Activated gamma-delta T cell treated with Interleukin-2 at 50 U/mL for 16 hours (primary cell): ENCODE measurements at regions not wholly inside any gene's neighbourhood (a gene's known extent, or its start where the extent isn't known, plus 50 kb on each side); places are given as distances from the start of the nearest gene placed in this dataset.
"Not testable (repeated sequence)": the region's sequence is repeated elsewhere in the genome, so short reads cannot be mapped to it uniquely, and the experiment has no call there.

Experiments used
- DNase-seq: peaks from one replicate; pipeline ENCODE4 v3.0.0-alpha.2; 2020

- DNase-seq: no peak
Measured at GRCh38 chr15:66865622-66866611, 163.9 kb downstream of the SMAD6 start.

DNA sequence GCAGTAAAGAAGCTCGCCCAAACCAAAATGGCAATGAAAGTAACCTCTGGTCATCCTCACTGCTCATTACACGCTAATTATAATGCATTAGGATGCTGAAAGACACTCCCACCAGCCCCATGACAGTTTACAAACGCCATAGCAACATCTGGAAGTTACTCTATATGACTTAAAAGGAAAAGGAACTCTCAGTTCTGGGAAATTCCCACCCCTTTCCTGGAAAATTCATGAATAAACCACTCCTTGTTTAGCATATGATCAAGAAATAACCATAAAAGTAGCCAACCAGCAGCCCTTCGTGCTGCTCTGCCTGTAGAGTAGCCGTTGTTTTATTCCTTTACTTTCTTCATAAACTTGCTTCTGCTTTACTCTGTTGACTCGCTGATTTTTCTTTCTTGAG is 164.6 kb downstream of the SMAD6 start:
- DNase-seq: no peak

DNA sequence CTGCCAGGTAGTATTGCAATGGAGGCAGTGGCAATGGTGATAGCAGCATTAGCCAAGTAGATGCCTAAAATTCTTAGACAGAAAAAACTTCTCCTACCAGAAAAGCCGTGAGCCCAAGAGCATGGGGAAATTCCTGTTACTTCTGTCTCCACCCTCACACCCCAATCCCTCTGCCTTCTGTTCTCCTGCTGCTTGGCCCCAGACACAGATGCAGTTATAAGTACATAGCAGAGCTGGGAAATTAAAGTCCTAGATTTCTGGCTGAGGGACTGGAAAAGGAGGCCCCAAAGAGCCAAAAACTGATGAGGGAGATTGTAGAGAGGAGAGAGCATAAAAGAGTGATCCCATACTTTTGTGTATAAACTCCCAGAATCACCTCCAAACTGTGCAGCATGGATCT is 166.9 kb downstream of the SMAD6 start:
- DNase-seq: no peak

DNA sequence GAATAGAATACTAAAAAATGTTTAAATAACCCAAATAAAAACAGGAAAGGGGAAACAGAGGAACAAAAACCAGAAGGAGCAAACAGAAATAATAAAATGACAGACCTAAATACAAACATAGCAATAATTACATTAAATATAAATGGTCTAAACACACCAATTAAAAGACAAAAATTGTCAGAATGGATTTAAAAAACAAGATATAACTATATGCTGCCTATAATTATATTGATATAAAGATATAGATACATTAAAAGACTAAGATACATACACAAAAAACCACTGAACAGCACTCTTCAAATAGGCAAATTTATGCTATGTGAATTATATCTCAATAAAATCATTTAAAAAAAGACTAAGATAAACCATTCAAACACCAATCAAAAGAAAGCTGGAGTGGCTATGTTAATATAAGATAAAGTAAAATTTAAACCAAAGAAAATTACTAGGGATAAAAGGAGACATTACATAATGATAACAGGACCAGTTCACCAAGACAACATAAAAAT is 168.9 kb downstream of the SMAD6 start:
- DNase-seq: no peak

GRCh38 chr15:66872405-66872804 is 170.4 kb downstream of the SMAD6 start:
- DNase-seq: no peak

- not testable (repeated sequence) for DNase-seq
Measured at GRCh38 chr15:66873331-66873730, 171.3 kb downstream of the SMAD6 start.

- no peak for DNase-seq
Measured at GRCh38 chr15:66873856-66874255, 171.8 kb downstream of the SMAD6 start.

- DNase-seq: no peak
Measured at GRCh38 chr15:66875588-66876420, 173.8 kb downstream of the SMAD6 start.

GRCh38 chr15:66876421-66876730 is 174.3 kb downstream of the SMAD6 start:
- no peak for DNase-seq

- no peak for DNase-seq
Measured at GRCh38 chr15:66876731-66877476, 174.9 kb downstream of the SMAD6 start.

GRCh38 chr15:66877477-66878271 is 175.6 kb downstream of the SMAD6 start:
- DNase-seq: no peak

- DNase-seq: no peak
Measured at GRCh38 chr15:66878761-66879160, 176.7 kb downstream of the SMAD6 start.

DNA sequence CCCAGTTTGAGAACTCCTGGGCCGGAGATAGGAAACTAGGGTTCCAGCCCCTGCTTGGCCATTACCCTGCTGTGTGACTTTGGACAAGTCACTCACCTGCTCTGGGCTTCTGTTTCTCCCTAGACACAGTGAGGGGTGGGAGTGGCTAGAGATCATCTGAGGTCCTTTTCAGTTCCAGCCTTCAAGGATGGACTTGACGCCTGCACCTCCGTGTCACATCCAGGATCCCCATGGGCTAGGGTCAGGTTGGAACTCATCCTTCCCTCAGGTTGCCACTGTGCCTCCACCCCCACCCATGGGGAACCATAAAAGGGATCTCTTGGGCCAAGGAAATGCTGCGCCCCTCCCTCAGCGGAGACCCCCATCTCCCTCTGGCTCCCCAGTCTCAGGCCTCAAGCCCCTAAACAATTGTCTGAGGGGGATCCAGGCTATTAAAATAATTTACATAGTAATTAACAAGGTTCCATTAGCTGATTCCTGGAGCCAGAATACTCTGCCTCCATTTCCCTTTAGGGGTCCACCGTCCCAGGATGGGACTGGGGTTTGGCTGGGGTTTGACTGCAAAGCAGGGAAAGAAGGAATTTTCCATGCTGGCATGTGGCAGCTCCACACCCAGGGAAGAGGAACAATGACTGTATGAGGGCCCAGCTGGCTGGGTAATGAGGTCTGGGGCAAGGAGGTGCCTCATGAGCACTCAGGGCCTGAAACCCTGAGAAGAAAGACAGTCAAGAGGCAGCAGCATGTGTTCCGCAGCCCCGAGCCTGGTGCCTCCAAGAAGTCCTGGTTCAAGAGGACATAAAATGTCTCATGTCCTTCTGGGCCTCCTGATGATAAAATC is 177.7 kb downstream of the SMAD6 start:
- no peak for DNase-seq

- DNase-seq: no peak
Measured at GRCh38 chr15:66880380-66881155, 178.5 kb downstream of the SMAD6 start.

DNA sequence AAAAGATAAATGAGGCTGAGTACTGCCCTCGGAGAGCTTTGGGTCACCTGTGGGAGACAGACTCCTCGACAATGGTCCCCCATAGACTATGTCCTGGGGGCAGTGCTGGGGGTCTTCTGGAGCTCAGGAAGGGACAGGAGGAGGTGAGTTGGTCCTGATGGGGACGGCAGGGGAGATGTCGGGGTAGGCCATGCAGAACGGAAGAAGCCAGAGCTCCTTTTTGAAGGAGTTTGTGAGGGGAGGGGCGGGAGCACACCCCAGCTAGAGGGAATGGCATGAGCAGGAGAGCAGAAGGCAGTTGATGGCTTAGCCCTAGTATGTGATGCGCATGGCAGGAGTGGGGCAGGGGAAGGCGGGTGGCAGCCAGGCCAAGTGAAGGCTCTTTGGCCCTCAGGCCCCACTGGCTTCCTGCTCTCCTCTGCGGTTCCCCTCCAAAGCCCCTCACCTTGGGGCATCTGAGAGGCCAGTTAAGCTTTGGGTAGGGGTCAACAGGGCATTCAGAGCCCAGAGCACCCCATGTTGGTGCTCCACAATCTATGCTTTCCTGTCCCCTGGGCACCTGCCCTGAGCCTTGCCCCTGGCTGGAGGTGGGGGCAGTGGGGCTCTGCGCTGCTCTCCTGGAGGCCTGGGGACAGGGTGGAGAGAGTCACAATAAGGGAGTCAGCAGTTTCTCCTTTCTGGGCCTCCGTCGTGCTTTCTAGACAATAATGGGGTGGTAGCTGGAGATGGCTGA is 179.3 kb downstream of the SMAD6 start:
- DNase-seq: no peak

DNA sequence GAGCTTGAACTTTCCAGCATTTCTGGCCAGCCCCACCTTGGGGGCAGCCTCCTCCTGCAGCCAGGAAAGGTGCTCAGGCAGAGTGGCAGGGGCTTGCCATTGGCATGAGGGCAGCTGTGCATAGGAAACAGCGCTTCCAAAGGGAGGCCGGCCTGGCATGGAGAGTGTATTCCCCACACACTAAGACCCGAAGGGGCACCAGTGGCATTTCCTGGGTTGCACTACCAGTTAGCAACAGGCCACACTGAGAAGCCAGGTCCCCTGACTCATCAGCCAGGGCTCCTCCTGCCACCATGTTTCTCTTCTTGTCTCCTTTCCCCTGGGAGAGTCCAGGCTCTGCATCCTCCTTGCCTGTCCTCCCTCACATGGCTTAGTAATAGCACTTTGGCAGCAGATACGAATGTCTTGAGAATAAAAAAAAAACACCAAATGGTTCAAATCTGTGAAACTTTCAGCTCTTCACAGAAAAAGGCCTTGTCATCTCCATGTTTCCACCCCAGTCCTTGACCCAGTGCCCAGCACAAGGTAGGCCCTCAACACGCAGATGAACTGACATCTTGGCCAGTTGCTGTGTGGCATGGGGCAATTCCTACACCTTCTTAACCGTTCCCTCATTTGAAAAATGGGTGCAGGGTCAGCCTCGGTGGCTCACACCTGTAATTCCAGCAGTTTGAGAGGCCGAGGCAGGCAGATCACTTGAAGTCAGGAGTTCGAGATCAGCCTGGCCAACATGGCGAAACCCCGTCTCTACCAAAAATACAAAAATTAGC is 180.4 kb downstream of the SMAD6 start:
- DNase-seq: no peak

- DNase-seq: no peak
Measured at GRCh38 chr15:66883284-66883911, 181.4 kb downstream of the SMAD6 start.

DNA sequence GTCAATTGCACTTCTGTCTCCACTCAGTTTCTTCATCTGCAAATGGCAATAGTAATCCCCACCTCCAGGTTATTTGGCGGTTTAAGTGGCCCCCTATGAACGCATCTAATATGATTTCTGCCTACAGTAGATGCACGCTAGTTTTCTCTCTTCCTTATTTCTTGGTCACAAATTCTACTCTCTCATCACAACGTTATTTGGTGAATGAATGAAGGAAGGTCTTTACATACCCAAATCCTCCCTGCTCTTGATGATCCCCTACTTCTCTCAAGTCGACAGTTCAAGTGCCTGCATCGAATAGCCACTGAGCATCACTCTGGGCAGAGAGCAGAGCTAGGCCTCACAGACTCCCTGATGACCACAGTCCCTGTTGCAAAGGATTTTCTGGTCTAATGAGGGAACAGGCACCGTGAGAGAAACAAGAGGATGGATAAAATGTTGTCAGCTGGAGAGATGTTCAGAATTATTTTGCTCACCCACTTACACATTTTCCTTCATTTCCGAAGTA is 181.2 kb upstream of the SMAD3 start:
- no peak for DNase-seq
